GM12891 (cell line): ENCODE measurements at regions not wholly inside any gene's neighbourhood (a gene's known extent, or its start where the extent isn't known, plus 50 kb on each side); places are given as distances from the start of the nearest gene placed in this dataset.

Experiments
- POLR2A ChIP-seq: IDR thresholded peaks from 2 replicates; pipeline ENCODE4 v1.6.1; 2011; ENCODE audit warnings: low read depth, low read length, control low read depth
- POLR2AphosphoS5 ChIP-seq: IDR thresholded peaks from 2 replicates; pipeline ENCODE4 v1.6.1; 2011; ENCODE audit warnings: low read depth, low read length, control low read depth
- SPI1 ChIP-seq: IDR thresholded peaks from 2 replicates; pipeline ENCODE4 v1.6.1; 2011; ENCODE audit warnings: low read depth, low read length, control low read depth
- TAF1 ChIP-seq: IDR thresholded peaks from 2 replicates; pipeline ENCODE4 v1.6.1; 2011; ENCODE audit warnings: low read depth, low read length, control low read depth

DNA sequence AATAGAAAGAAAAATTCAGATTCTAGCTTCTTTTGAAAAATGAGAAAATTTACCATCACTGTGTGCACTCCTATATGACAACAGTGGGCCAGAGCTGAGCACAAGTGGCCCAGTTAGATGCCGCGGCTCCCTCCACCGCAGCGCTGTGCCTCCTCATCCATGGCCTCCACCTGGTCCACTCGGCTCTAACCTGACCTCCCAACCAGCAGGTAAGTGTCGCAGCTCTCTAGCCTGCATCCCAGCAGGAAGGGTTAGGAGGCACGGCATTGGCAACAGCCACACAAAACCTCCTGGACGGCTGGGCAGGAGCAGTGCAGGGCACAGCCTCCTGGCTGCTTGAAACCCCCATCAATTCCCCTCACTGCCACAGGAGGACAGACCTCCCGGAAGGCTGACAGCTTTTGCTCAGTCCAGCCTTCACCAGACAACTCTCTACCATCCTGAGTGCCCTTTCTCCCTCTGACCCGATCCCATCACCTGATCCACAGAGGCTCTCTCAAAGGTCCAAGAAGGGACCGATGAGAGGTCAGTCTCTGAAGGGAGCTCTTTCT lies 76.1 kb downstream of the RPL27A start:
- TF ChIP-seq POLR2A (no peak), POLR2AphosphoS5 (no peak), TAF1 (no peak), SPI1 (no peak)
